Coronary artery (tissue), 2 donors: ENCODE measurements at regions not wholly inside any gene's neighbourhood (a gene's known extent, or its start where the extent isn't known, plus 50 kb on each side); places are given as distances from the start of the nearest gene placed in this dataset.

Experiments
- DNase-seq: peaks from one replicate; pipeline ENCODE4 v3.0.0-alpha.2; 2017; ENCODE audit warnings: low spot score
- H3K27ac ChIP-seq, 2 donors: fragments of 200-600 bp; sonication (generic); one replicate each; pipeline ENCODE4 v1.5.1; 2016 to 2019
- H3K4me3 ChIP-seq: fragments of 200-600 bp; sonication (generic); 2 replicates; pipeline ENCODE4 v1.5.1; 2016; ENCODE audit warnings: mild to moderate bottlenecking, moderate library complexity
- TF ChIP-seq, protein P1 (sequence below): fragments of 200-600 bp; sonication (generic); IDR thresholded peaks from one replicate; pipeline ENCODE4 v1.5.1; 2019; ENCODE audit warnings: antibody characterized with exemption

- Histone ChIP-seq H3K27ac (no peak overlapping the region), H3K4me3 (no peak overlapping the region)
- DNase-seq, result no peak
- TF ChIP-seq, protein P1, sequence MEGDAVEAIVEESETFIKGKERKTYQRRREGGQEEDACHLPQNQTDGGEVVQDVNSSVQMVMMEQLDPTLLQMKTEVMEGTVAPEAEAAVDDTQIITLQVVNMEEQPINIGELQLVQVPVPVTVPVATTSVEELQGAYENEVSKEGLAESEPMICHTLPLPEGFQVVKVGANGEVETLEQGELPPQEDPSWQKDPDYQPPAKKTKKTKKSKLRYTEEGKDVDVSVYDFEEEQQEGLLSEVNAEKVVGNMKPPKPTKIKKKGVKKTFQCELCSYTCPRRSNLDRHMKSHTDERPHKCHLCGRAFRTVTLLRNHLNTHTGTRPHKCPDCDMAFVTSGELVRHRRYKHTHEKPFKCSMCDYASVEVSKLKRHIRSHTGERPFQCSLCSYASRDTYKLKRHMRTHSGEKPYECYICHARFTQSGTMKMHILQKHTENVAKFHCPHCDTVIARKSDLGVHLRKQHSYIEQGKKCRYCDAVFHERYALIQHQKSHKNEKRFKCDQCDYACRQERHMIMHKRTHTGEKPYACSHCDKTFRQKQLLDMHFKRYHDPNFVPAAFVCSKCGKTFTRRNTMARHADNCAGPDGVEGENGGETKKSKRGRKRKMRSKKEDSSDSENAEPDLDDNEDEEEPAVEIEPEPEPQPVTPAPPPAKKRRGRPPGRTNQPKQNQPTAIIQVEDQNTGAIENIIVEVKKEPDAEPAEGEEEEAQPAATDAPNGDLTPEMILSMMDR, result no peak
These were observed 69.1 kb upstream of the B3GAT1 start for GRCh38 chr11:134481135-134481534.

GRCh38 chr11:134480136-134480712 is 68.2 kb upstream of the B3GAT1 start:
- no peak overlapping the region for H3K4me3 ChIP-seq
- peak; percentile 43 for DNase-seq
- no peak overlapping the region for H3K27ac ChIP-seq
- TF ChIP-seq, protein P1, result no peak

DNA sequence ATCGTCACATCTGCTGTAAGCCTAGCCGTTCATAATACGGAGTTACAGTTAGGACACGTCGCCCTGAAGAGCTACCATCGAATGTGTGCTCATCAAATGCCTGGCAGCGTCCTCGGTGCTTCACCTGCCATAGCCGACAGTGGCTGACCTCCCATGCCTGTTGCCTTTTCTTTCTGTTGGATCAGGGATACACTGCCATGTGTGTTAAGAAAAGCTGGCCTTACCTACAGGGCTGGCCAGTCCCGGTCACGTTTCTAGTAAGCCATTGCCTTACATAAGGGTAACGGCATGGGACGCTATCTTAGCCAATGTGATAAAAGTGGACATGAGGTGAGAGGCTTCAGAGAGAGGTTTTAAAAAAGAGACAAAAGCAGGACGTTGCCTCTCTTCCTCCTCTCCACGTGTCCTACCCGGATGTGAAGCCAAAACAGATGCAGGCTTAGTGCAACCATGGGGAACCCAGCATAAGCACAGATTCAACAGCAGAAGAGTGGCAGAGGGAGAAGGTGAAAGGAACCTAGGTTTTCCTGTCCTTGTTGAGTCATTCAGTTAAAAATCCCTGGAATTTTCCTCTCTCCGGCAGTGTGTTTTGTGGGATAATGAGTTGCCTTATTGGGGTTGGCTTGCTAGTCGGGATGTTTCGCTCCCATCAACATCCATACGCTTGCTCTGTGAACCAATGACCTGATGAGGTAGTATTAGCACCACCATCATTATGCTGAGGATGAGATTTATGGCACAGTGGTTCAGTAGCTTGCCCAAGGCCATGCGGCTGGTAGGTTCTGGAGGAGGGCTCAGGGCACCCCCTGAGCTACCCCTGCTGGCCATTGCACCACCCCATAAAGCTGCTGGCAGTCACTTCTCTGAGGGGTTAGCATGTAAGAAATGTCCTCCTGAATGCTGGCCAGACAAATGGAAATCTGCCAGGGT is 67.4 kb upstream of the B3GAT1 start:
- no peak overlapping the region for H3K4me3 ChIP-seq
- TF ChIP-seq, protein P1, result no peak
- DNase-seq, result no peak

DNA sequence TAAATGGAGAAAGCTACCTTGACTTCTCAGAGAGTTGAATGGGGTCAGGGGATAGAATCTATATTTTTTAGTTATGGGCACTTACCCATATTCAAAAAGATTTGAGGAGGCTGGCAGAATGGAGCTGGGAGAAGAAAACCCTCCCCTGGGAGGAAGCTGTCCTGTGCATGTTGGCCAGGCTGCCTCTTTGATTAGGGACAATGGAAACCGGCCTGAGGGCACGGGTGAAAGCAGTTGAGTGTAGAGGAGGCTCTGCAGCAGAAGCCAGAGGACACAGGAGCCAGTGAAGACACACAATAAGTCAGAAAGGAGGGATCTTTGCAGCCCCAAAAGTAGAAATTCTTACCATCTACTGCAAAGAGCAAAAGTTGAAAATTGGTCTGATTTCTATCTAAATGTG is 66.6 kb upstream of the B3GAT1 start:
- Histone ChIP-seq H3K4me3 (no peak overlapping the region), H3K27ac (no peak overlapping the region)
- DNase-seq, result no peak
- TF ChIP-seq, protein P1, result no peak

More for the DNA sequence above, 67.4 kb upstream of the B3GAT1 start:
- H3K27ac ChIP-seq, result no peak overlapping the region

DNA sequence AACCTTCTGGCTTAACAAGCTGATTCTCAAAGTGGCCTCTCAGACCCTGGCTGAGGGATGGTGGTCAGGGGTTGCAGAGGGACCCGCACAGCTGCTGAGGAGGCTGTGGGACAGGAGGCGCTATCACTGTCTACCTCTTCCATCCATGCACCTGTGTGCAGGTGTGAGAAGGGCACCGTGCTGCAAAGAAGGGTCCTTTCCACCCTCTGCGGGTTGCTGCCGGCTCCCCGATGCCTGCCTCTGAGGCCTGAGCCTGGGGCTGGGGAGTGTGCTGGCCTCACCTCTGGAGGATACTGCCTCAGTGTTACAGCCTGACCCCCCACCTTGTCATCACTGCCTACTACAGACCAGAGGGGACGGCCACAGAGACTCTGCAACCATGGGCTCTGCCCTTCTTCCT is 66.1 kb upstream of the B3GAT1 start:
- Histone ChIP-seq H3K27ac (no peak overlapping the region), H3K4me3 (no peak overlapping the region)
- TF ChIP-seq, protein P1, result no peak
- DNase-seq, result peak; percentile 45

DNA sequence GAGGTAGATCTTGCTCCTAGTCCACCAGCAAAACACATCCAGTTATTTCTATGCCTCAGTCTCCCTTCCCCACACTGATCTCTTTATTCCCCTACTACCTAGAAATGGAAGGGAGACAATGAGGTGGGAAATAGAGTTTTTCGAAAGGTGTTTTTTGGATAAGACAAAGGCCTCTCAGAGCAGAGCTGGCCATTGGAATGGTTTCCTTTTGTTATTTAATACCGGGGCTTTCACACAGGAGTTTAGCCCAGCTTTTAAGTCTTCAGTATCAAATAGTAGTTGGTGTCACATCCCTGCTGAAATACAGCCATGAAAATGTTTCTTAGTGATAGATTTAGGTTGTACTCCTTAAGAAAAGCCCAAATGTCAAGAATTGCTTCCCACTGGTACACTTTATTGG is 65.4 kb upstream of the B3GAT1 start:
- TF ChIP-seq, protein P1, result no peak
- H3K27ac ChIP-seq, result no peak overlapping the region
- DNase-seq, result no peak
- no peak overlapping the region for H3K4me3 ChIP-seq
